Stimulated activated CD4-positive, alpha-beta T cell treated with anti-CD3 and anti-CD28 coated beads, Interleukin-4, amount 100 ng/mL, for 1 hour (primary cell): ENCODE measurements at regions not wholly inside any gene's neighbourhood (a gene's known extent, or its start where the extent isn't known, plus 50 kb on each side); places are given as distances from the start of the nearest gene placed in this dataset.
"Not testable (repeated sequence)": the region's sequence is repeated elsewhere in the genome, so short reads cannot be mapped to it uniquely, and the experiment has no call there.

Source experiments
- DNase-seq: peaks from one replicate; pipeline ENCODE4 v3.0.0-alpha.2; 2020

DNA sequence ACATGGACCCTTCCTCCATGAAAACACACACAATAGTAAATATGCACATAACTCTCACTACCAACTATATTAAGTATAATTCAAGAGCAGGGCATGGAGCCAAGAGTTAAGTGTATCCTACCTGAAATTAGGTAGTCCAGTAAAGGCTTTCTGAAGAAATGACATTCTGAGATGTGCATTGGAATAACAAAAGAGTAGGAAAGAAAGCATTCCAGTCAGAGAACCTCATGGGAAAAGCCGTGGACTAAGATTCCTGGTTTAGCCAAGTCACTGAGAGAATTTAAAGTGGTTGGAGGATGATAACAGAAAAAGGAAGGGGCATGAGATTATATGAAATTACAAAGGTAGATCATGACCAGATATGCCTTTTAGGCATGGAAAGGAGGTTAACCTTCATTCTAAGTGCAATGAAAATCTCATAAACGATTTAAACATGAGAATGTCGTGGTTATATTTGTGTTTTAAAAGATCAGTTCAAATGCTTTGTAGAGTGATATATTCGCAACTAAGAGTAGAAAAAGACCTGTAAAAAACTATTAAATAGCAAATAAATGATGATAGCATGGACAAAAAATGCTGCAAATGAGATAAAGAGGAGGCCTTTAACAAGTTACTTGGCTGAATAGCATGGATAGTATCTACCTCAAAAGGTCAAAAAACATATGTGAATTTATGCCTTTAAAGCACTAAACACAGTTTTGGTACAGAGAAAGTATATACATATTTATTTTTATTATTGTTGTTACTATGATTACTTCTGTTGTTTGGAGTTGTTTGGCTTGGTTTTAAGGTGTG lies 767.4 kb upstream of the GHITM start:
- no peak for DNase-seq

DNA sequence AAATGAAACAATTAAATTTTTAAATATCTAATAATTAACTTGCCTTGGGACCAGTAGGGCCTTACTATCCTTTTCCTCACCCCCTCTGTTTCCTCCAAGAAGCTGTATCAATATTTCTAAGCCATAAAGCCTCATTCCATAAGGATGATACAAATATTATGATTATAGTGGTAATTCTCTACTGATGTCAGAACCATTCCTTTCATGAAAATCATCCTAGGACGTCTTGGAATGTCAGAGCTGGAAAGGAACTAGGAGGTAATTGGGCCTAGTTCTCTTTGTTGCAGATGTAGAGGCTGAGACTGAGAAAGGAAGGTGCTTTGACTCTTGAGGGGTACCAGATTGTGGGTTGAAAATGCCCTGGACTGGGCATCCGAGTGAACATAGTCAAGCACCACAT lies 766.7 kb upstream of the GHITM start:
- DNase-seq = no peak

DNA sequence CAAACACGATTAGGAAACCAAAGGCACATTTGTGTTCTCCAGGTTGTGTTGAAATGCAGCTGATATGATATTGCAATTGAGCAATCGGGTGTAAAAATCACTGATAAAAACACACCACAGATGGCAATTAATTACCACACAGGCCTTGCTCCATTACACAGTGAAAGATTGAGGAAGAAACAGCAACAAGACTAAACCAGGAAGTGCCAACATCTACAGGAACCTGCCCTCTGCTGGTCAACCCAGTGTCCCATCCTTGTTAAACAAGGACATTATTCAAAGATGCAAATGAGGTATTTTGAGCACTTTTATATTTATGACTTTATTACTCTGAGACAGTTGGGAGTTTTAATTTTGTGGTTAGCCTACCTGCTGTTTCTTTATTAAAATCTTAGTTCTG lies 765.6 kb upstream of the GHITM start:
- DNase-seq = no peak

DNA sequence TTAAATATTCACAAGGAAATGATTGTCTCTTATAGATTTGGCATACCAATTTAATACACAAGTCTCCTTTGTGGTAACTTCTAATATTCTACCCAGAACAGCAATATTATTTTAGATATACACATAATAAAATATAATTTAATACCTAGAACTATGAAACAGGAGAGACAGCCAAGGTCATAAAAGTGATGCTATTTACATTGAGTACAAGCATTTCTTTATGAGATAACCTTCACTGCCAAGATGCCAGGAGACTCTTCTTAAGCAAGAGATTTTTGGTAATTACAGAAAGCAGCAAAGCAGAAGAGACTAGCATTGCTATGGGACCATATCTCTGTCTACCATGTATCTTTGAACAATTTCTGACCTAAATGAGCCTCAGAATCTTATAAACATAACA lies 764.6 kb upstream of the GHITM start:
- DNase-seq = no peak

DNA sequence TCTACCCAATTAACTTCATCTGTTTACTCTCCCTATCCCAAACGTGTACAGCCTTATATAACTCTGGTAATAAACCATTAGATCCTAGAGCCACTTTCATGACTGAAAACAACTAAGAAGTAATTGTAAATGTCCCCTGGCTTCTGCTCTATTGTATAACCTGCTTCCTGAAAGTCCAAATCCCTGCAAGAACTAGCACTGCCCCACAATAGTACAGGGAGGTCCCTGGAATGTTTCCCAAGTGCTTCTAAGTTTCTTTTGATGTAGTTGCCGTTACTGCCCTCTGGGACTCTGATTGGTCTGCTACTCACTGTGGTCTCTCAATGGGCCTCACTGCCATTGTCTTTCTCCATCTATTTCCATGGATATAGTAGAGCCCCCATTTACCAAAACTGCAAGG lies 764.0 kb upstream of the GHITM start:
- DNase-seq = no peak

DNA sequence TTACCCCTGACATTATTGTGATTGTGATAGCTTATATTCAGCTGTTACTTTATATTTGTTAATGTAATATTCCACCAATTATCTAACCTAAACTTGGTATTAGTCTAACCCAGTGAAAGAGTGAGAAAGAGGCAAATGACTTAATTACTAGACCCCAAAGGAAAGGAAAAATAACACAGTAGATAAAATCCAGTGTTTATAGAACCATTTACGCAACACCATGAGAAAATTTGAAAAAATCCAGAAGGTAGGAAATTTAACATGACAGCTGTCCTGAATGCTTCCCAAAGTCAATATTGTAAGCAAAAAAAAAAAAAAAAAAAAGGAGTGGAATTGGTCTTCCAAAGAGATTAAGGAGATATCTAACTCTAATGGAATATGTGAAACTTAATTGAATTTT lies 741.5 kb upstream of the GHITM start:
- DNase-seq = no peak

DNA sequence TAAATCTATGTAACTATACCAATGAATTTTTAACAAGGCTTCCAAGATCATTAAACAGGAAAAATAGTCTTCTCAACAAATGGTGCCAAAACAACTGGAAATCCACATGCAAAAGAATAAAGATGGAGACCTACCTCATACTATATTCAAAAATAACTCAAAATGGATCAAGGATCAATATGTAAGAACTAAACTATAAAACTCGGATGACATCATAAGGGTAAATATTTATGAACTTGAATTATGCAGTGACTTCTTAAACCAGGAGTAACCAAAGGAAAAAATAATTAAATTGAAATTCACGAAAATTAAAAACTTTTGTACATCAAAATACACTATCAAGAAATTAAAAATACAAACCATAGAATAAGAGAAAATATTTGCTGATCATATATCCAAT lies 728.7 kb upstream of the GHITM start:
- no peak for DNase-seq

DNA sequence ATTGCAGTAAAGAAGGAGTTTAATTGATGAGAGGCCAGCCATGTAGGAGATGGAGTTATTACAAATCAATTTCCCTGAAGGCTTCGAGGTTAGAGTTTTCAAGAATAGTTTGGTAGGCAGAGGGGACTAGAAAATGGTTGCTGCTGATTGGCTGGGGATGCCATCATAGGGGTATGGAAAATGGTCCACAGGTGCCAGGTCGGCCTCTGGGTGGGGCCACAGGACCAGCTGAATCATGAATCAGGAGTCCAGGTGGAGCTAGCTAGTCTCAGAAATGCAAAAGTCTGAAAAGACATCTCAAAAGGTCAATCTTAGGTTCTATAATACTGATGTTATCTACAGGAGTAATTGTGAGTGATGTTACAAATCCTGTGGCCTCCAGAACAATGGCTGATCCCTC lies 714.0 kb upstream of the GHITM start:
- no peak for DNase-seq

DNA sequence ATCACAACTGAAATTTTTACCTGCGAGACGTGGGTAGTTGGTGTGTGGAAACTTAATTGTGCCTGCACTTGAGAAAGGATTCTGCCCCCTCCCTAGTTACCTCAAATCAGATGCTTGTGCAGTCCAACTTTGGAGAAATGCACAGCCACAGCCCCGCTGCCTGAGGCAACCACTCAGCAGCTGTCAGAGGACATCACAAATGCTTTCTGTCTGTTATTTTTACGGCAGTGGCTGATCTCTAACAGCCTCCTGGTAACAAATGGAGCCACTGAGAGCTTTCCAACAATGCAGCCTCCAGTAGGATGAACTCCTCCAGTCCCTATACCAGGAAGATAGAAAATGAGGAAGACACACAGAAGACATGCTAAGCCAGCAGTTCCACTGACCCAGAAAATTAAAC lies 712.2 kb upstream of the GHITM start:
- DNase-seq = no peak

DNA sequence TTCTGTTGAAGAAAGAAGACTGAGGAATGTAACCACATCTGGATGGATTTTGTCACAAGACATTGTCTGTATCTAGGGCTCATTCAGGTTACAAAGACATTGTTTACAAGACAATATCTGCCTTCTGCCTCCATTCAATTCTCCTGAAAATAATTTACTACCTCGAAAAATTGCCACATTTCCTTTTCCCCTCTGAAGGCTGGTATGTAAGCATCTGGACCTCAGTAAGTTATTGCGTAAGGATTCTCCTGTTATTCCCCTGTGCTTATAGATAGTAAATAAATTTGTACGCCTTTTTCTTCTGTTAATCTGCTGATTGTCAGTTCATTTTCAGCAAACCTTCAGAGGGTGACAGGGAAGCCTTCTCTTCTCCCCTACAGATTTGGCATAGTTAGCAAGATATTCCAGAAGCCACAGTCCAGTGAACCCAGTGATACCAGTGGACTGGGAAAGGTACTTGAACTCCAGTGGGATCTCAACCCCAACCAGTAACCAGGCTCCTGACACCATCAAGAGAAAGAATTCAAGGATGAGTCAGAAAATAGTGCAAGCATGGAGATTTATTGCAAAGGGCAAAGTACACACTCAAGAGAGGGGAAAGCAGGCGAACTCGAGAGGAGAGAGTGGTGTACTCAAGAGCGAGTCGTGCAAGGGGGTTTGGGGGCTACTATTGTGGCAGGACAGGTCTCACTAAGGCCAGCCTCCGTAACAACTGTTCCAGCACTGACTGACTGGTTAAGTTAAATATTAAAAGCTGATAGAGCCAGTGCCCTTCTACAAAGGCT lies 706.9 kb upstream of the GHITM start:
- no peak for DNase-seq

DNA sequence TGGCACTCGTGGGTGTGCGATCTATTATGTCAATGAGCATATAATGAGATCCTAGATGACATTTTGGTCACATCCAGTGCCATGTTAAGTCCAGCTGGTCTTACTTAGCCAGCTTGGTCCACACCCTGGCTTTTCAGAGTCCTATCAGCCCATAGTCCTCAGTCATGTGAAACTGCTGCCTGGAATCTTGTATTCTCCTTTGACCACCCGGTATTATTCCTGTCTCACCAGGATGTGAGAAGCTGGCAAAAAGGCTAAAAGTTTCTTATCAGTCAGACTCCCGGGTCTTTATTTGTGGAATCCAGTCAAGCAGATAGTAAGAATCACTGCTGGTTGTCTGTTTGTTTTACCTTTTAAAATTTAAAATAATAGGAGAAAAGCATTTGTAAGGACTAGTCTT lies 705.6 kb upstream of the GHITM start:
- DNase-seq = no peak

DNA sequence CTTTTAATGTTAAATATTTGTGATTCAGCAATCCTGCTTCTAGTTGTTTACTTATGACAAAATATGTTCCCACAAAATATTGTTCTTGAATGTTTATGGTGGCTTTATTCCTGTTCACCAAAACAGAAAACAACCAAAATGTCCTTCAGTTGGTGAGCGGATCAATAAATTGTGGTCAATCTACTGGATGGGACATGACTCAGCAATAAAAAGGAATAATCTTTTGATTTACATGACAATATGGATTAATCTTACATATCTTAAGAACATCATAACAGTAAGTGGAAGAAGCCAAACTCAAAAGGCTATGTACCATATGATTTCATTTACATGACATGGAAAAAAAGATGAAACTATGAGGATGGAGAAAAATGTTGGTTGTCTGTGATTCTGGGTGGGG lies 691.3 kb upstream of the GHITM start:
- DNase-seq = no peak

DNA sequence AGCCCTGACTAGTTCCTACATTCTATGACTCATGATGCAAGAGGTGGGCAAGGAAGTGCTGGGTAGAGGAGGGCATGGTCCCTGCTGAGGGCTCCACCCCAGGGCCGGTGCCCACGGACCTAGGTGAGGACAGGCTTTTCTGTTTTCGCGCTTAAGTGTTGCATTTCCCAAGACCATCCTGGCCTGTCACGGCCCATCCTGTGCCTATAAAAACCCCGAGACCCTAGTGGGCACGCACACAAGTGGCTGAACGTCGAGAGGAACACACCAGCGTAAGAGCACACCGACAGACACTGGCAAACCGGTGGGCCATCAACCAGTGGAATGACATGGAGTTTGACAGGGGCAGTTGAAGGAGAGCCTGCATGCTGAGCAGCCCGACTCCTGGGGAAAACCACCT lies 680.7 kb upstream of the GHITM start:
- DNase-seq = no peak

DNA sequence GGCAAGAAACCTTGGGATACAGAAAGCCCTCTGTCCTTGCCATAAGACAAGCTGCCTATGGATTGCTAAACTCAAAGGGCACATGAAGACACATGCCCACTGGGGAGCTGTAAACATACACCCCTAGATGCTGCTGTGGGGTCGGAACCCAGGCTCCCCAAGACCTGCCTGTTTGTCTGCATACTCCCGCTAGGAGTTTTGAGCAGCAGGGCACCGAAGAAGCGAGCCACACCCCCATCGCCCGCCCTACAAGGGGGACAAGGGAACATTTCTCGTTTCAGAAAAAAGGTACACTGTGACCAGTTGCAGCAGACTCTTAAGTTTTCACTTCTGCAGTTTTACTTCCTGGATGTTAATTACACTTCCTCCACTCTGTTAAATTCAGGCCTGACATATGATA lies 680.2 kb upstream of the GHITM start:
- DNase-seq = no peak

DNA sequence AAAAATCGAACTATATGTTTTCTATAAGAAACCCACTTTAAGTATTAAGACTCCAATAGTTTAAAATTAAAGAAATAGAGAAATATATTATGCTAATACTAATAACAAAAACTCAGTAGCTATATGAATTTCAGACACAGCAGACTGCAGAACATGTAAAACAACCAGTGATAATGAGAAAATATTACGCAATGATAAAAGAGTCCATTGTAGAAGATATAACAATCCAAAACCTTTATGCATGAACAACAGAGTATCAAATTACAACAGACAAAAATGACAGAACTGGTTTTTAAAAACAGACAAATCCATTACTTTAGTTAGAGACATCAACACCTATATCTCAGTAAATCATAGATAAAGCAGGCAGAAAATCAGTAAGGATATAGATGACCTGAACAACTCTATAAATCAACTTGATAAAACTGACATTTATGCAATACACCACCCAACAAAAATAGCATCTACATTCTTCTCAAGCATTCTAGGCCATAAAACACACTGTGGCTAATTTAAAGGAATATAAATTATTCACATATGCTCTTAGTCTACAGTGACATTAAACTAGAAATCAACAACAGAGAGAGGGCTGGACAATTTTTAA lies 669.5 kb upstream of the GHITM start:
- DNase-seq = no peak

DNA sequence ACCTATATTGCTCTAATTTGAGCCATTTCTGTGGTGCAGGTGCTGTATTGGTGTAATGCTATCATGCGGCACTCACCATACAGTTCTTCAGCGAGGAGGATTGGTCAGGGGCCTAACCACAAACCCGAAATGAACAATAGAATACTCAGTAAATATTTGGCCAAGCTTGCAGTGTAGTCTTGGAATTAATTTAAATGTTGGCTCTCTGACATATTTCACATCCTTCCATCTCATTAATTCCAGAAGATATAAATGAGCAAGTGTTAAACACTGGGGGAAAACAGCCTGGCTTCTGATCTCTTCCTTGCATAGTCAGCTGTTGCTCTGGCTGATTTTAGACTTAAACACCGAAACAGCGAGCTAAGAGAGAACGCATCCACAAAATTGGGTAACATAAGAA lies 663.1 kb upstream of the GHITM start:
- DNase-seq = no peak

DNA sequence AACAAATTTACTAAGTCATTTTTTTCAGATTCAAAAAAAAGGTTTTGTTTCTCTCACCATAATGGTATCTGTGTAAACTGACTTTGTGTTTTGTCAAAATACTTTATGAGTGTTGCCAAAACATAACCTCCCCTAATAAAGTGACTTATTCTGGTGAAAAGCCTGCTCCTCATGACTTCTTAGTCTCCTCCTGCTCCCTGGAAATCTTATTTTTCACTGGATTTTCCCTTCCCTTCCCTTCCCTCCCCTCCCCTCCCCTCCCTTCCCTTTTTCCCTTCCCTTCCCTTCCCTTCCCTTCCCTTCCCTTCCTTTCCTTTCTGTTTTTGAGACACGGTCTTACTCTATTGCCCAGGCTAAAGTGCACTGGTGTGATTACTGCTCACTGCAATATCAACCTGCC lies 650.1 kb upstream of the GHITM start:
- no peak for DNase-seq

DNA sequence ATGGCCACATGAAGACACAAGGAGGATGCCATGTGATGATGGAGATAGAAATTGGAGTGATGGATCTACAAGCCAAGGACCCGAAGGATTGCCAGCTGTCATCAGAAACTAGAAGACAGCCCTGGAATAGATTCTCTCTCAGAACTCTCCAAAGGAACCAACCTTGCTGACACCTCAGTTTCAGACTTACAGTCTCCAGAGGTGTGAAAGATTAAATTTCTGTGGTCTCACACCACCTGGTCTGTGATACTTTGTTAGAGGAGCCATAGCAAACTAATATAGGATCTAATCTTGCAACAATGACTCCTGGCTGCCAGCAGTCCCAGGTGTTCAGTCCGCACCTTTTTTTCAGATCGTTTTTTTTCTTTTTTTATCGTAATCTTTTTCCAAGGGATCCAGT lies 647.3 kb upstream of the GHITM start:
- no peak for DNase-seq

DNA sequence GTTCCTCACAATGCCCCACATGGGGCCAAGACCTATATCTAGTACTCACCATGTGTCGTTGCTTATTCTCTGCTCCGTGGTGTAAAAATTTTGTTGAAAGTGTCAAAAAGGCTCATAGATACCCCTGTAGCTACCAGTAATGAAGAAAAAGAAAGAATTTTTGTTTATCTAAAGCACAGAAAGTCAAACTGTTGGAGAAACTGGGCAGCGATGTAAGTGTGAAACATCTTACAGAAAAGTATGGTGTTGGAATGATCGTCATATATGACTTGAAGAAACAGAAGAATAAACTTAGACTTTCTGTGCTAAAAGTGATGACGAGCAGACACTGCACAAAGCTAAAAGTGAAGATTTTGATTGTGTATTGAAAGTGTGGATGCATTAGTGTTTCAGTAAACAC lies 626.6 kb upstream of the GHITM start:
- no peak for DNase-seq

DNA sequence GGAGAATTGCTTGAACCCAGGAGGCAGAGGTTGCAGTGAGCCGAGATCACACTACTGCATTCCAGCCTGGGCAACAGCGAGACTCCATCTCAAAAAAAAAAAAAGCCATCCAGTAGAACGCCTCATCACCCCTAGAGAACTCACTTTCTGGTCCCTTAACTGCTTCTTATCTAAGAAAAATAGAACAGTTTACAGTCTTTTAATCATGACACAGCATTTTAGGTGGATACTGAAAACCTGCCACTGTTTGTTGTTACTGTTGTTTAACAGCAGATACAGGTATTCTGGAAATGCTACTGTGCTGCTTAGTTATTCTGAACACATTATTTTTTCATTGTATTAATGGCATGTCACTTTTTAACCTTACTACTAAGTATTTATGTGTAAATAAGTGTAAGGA lies 624.3 kb upstream of the GHITM start:
- no peak for DNase-seq

DNA sequence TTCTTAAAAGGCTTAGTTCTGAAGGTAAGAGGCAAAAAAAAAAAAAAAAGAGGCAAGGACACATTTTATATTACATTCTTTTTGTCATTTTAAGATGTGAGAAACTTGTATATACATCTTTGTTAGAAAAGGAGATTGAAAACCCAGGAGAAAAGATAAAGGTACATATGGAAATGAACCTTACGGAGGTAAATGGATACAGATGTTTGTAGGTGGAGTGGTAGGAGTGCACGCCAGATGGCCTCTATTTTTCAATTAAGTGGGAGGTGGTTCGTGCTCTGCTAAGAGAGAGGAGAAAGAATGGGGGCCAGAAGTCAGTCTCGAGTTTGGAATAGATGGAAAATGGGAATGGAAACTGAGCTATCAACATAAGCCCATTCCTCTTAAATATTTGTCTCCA lies 622.5 kb upstream of the GHITM start:
- no peak for DNase-seq

DNA sequence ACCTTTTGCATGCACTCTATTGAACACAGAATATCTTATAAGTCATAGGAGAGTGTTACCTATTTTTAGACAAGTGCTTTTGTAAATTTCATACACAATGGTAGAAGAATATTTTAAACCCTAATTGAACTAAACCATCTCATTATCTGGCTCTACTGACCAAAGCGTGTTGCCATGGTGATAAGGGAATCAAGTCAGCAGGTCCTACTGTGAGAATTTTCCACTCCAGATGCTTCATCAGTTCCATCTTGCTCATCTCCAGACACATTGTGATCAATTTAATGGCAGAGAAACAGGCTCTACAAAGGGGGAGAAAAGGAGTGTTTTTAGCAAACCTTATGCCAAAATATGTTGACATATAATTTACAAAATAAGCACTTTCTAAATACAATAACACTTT lies 621.9 kb upstream of the GHITM start:
- no peak for DNase-seq

DNA sequence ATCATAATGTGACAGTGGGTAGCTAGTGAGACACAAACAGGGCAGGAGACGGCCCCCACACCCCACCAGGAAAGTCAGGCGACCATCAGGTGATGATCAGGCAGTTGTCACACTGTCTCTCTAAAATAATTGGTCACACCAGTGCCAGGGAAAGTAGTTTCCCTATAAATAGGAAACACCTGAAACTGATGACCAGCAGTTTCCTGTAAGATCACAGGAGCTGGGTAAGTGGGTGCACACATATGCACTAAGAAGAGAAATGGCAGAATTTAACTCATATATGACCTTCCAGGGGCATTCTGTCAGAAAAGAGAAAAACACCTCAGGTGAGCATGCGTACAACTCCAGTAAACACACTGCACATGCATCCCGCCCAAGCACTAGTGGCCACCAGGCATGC lies 620.5 kb upstream of the GHITM start:
- DNase-seq = no peak

DNA sequence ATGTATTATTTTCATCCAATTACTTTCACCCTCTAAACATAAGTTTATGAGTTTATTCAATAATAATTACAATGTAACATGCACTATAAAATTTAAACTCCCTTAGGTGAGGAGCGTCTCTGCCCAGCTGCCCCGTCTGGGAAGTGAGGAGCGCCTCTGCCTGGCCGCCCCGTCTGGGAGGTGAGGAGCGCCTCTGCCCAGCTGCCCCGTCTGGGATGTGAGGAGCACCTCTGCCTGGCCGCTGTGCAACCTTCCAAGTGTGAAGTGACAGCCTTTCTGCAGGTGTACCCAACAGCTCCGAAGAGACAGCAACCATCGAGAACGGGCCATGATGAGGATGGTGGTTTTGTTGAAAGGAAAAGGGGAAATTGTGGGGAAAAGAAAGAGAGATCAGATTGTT lies 618.9 kb upstream of the GHITM start:
- not testable (repeated sequence) for DNase-seq
